ENCODE measurements at regions not wholly inside any gene's neighbourhood (a gene's known extent, or its start where the extent isn't known, plus 50 kb on each side); places are given as distances from the start of the nearest gene placed in this dataset.
"Not testable (repeated sequence)": the region's sequence is repeated elsewhere in the genome, so short reads cannot be mapped to it uniquely, and the experiment has no call there.

DNA sequence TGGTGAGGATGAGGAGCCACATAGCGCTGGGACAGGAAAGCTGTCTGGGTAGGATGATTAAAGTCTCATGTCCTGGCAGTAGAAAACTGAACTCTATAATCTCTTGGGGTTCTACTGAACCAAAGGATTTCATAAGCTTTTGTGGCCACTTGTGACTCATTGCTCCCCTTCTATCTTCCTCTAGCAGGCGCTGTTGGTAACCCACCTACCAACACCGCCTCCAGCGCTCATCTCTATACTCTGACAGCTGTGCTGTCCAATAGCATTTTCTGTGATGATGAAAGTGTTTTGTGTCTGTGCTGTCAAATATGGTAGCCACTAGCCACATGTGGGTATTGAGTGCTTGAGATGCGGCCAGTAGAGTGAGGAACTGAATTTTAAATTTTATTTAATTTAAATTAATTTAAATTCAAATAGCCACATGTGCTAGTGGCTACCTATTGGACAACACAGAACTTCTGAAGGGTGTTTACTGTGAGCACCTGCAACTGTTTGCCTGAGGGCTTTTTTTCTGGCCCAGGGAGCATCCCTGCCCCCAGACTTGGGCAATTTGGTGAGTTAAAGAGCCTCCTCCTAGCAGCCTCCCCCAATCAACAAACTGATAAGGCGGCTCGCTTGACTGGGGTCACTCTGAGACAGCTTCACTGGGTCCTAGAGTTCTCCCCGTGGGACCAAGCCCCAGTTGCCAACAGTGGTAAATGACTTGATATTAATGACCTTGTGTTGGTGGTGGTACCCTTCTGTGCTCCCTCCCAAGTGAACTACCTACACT lies 169.2 kb upstream of the ATP6AP2 start:
- no peak for DNase-seq (ENCODE audit: low read depth)

DNA sequence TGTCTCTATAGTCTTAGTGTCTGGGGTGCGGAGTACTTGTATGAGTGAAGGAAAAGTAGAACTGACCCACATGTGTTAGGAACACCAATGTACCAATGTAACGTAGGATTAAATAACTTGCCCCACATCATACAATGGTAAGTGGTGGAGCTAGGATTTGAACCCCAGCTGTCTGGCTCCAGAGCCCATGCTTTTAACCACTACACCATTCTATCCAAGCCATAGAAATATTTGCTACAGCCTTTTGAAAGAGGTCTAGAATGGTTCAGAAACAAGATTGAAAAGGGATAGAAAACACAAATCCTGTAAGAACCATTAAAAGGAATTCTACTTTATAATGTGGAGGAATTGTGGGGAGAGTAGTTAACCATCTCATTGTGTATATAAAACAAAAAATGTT lies 169.9 kb upstream of the ATP6AP2 start:
- no peak for DNase-seq (ENCODE audit: low read depth)

DNA sequence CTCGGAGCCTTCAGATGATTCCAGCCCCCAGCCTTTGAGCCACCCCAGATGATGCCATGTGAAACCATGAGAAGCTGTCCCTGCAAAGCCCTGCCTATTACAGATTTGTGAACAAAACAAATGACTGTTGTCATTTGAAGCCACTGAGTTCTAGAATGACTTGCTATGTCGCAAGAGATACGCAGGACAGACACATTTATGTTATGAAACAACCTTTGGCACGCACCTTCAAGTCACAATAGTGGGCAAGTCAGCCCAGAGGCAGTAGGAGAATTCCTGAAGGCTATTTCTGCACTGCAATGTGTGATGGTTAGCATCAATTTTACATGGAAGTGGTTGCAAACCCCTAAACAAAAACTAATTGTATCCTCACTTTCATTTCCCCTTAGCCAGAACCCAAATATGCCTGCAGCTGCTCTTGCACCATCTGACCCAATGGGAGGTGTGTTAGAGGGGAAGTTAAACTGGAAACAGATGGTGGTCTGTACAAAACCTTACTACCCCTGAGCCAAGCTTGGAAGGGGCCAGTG lies 174.4 kb upstream of the ATP6AP2 start:
- DNase-seq (ENCODE audit: low read depth) = no peak

DNA sequence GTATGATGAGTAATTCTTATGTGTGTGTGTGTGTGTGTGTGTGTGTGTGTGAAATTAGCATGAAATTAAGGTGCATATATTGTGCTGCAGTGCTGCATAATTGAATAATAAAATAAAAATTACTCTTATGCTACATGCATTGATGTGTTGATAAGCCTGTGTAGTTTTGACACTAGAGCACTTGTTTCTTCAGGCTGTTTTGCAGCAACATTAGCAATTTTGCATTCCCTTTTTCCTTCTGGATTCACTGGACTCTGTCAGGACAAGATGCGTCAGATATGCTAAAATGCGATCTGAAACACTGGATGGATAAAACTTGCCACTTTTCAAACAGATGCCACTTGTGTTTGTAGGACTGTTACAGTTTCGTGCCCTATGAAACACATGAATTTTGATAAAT lies 175.4 kb upstream of the ATP6AP2 start:
- no peak for DNase-seq (ENCODE audit: low read depth)

DNA sequence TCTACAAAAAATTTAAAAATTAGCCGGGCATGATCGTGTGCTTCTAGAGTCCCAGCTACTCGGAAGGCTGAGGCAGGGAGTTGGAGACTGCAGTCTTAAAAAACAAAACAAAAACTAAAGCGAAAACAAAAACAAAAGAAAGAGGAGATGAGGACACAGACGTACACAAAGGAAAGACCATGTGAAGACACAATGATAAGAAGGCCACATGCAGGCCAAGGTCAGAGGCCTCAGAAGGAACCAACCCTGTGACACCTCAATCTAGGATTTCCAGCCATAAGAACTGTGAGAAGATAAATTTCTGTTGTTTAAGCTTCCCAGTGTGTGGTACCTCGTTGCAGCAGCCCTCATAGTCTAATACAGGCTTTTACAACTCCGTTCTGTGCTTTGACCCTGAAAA lies 177.0 kb upstream of the ATP6AP2 start:
- DNase-seq (ENCODE audit: low read depth) = no peak

DNA sequence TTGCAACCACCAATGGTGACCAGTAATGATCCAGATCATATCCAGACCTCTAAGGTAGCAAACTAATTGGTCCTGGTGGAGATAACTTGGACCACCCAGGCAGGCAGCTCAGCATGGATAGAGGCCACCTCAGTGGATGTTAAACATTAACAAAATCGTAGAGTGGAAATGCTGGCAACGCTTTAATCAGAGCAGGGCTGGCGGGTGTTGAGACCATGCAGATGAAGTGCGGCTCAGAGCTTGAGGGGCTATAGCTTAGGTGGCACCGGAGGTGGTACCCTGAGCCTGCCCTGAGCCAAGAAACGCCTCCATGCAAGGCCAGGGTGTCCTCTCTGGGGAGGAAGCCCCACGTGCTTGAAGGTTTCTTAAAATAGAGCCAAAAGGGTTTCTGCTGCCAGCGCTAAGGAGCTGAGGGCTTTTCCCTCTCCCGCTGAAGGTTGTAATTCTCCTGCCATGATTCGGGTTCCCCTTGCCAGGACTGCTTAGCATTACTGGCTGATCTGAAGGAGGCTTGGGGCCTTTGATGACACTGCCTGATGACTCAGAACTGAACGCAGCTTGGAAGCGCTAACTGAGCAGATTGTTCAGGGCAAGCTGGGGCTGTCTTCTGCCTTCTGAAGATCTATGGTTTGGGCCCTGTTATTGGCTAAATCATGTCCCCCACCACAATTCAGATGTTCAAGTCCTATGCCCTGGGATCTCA lies 177.8 kb upstream of the ATP6AP2 start:
- DNase-seq (ENCODE audit: low read depth) = no peak

DNA sequence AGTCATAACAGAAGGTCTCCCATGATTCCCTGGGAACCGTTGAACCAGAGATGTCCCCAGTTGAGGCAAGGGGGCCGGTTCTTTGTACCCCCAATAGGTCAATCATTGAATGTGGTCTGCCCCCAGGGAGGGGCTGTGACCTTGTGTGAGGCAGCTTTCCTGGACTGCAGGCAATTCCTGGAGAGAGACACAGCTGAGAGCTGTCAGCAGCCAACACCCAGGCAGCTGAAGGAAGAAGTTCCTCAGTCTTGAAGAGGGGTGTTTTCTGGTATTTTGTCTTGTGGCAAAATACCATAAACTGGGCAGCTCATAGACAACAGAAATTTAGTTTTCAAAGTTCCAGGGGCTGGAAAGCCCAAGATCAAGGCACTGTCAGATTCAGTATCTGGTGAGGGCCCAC lies 185.7 kb upstream of the ATP6AP2 start:
- DNase-seq (ENCODE audit: low read depth) = no peak

DNA sequence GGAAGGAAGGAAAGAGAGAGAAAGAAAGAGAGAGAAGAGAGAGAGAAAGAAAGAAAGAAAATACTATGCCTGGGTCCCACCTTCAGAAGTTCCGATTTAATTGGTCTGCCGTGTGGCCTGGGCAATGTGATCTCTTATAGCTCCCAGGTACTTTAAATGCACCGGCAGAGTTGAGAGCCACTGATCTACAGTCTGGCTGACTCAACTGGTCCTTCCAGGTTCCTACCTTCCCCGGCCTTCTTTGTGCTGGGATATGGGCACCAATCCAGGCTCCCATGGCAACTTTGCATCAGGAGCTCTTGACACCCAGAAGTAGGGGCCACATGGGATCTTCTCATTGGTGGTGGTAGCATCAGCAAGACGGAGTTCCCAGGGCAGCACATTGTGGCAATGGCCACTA lies 186.5 kb upstream of the ATP6AP2 start:
- no peak for DNase-seq (ENCODE audit: low read depth)

DNA sequence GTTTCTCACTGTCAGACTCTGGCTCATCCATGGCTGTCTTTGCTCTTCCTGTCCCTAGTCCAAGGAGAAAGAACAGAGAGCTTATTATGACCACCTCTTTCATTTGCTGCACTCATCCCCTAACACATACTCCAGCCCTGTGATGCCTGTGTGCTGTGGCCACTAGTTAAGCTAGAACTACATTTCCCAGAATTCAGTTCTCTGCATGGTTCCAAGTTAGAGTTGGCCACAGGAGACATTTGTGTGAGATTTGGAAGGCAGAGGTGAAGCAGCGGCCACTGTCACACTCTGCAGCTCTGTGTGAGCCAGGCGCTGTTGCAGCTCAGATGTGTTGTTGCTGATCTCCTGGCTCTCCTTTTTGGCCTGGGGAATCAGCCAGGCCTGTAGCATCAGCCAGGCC lies 188.2 kb upstream of the ATP6AP2 start:
- DNase-seq (ENCODE audit: low read depth) = no peak

DNA sequence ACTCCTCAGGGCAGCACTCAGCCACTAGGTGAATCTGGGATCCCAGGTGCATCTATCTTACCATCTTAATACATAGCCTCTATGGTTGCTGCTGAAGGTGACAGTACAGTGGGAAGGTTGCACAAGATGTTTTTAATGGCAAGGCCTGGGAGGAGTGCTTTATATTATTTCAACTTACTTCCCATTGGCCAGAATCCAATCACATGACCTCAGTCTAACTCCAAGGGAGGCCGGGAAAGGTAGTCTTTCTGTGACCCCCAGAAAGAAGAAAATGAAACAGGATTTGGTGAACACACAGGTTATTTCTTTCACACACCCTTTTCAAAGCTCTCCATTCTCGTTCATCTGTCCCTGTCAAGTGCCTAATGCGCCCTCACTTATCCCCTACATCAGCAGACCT lies 189.1 kb upstream of the ATP6AP2 start:
- DNase-seq (ENCODE audit: low read depth) = no peak

DNA sequence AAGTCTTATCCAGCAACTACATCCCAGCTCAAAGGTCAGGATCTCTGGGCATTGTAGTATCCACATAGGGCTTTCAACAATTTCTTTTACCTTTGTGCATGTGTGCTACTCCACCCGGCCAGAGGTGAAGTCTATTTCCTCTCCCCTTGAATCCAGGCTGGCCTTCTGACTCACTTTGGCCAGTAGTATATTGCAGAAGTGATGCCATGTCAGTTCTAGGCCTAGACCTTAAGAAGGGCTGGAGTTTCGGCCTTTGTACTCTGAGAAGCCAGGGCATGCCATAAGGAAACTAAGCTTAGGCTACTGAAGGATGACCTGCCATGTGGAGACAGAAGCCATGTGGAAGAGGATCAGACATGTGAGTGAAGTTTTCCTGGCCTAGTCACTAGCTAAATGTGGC lies 191.2 kb upstream of the ATP6AP2 start:
- no peak for DNase-seq (ENCODE audit: low read depth)

DNA sequence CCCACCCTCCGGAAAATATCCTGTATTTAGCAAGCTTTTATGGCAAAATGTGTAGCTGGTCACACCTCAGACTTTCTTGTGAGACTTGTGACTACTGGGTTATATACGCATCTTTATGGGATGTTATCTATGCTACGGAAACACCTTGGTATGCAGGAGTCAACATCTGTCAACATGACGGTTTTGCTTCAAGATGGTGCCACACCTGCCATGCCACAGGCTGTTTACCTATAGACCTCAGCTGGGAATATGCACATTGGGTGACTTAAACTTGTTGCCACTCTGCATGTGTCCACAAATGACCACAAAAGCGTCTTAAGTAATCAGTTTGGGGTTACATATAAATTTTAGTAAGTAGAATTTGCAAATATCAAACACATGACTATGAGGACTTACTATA lies 192.3 kb upstream of the ATP6AP2 start:
- no peak for DNase-seq (ENCODE audit: low read depth)

DNA sequence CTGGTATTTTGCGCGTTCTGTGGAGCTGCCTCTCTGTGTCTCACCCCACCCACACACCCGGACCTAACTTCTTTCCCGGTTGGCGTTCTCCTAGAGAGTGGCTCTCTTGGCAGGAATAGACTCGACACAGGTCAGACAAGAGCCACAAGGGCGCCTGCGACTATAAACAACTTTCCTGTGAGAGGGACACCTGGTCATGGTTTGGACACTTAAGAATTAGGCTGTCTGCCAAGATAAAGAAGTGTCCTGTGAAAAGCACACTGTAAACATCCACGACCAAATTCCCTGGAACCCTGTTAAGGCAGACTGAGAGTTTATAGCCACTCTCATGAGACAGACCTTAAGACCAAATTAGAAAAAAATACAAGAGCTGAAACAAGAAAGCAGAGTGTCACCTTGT lies 192.9 kb upstream of the ATP6AP2 start:
- not testable (repeated sequence) for DNase-seq (ENCODE audit: low read depth)

DNA sequence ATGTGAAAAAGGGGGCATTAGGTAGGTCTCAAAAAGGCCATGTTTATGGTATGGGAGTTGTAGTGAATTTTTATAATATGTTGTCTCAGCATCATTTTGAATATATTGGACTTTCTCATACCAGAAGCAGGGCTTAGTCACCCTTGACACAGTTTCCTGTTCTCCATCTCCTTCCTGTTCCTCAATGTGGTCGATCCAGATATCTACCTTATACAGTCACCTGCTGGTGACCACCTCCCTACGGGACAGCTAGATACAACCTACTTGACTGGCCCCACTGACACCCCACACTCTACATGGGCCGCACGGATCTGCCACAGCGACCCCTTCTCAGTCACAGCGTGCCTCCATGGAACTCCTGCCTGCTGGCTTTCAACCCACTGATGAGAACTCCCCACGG lies 193.5 kb upstream of the ATP6AP2 start:
- DNase-seq (ENCODE audit: low read depth) = not testable (repeated sequence)

DNA sequence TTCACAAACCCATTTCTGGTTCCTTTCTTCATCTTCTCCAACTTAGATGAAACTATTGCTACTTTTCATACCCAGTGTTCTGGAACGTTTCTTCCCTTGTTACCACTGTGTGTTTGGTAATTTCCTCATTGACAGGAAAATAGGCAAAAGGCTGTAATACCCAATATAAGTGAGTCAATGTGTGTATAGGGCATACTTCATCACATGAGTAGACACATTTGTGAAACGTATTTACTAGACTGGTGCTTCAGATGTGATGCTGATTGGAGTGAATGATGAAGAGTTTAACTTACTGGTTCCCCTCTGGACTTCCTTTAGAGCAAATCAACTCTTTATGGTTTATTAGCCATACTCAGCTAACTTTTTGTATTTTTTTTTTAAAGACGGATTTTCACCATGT lies 195.1 kb upstream of the ATP6AP2 start:
- no peak for DNase-seq (ENCODE audit: low read depth)

DNA sequence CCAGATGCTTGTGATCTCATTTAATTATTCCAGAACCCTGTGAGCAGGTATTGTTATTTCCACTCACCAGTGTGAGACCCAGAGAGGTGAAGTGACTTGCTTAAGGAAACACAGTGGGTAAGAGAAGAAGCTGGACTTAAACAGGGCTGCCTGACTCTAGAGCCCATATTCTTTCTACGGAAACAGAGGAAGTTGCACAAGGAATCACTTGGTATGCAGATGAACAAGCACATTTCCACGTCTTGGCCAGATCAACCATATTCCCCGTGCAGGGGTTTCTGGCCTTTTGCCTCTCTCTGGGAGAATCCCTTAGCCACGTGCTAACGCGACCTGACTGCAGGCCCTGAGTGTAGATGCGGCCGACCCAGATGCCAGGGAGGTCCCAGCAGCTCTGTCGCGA lies 195.5 kb upstream of the ATP6AP2 start:
- no peak for DNase-seq (ENCODE audit: low read depth)

DNA sequence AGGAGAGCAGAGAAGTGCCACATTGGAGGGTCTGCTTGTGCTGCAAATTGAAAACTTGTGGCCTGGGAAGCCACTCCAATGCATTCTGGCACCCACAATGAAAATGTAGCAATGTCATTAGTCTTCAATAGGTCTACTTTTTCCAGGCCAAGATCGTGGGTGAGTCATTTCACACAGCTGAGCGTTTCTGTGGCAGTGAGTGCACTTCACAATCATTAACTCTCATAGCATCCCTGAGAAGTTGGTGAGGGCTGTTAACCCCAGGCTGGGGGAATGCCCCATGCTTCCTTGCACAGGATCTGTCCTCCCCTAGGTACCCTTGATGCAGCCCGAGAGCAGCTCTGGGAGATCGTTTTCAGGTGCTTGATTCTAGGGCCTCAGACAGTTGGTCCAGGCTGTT lies 196.8 kb upstream of the ATP6AP2 start:
- no peak for DNase-seq (ENCODE audit: low read depth)

DNA sequence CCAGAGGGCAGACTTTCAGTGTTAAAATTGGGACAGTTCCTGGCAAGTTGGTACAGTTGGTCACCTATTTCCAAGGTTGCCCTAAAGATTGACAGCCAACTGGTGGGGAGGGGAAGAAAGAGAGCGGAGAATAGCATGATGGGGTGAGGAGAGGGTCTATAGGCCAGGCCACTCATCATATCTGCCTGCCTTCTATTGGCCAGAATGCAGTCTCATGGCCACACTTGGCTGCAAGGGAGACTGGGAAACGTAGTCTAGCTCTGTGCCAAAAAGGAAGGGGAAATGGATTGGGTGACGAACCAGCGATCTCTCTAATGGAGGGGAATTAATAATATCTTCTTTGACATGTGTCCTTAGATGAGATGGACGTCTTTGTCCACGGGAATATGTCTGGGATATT lies 197.4 kb upstream of the ATP6AP2 start:
- DNase-seq (ENCODE audit: low read depth) = no peak

DNA sequence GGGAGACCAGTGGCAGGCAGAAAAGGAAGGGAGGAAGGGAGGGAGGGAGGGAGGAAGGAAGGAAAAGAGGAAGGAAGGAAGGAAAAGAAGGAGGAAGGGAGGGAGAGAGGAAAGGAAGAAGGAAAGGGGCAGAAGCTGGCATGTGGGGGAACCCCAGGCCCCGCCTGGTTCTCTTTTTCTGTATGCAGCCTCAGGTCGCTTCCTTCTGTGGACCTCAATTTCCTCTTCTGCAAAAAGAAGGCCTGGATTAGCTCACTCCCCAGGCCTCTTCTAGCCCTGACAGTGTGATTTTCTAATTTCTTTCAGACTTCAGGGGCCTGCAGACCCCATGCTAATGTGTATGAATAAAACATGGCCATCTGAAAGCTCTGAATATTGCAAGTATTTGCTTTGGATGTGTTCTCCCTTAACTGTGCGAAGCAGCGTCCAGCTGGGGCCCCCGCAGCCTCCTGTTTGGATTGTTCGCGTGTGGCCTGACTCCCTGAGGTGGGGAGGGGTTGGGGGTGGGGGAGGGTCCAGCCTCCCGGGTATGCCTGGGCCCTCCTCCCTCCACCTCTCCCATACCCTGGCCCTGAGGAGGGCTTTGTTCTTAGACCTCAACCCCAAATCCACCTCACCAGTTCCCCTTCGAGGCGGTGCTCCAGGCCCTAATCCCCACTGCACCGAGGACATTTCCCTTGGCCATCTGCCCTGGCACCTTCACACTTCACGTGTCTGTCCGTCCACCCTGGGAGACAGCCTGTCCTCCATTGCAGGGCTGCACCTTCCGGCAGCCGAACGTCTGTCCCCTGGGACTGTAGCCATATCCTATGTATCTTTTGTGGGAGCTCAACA lies 199.9 kb upstream of the ATP6AP2 start:
- DNase-seq (ENCODE audit: low read depth) = no peak

DNA sequence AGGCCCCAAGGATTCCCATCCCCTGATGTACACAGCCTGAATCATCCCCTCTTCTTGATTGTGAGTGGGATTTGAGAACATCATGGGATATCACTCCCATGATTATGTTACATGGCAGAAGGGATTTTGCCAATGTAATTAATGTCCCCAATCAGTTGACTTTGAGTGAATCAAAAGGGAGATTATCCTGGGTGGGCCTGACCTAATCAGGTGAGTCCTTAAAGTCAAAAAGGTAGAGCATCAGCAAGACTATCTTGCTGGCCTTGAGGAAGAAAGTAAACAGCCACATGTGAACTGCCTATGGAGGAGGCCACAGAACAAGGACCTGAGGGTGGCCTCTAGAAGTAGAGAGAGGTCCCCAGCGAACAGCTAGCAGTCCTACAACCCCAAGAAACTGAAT lies 203.1 kb upstream of the ATP6AP2 start:
- no peak for DNase-seq (ENCODE audit: low read depth)

DNA sequence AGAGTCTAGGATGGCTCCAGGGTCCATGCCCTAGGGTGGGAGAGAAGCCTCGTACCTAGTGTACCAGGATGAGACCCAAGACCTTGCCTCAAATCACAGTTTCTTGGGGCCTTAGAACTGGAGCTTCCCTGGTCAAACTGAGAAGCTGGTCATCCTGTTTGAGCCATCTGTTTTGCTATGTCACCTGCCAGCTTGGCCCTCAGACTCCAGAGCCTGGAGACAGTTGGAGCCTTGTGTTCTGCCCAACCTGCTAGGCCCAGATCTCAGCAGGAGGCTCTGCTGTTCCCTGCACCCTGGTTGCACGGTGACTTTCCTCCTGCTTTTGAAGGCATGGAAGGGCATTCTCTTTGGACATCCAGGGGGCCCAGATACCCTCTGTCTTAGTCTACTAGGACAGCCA lies 206.3 kb upstream of the ATP6AP2 start:
- no peak for DNase-seq (ENCODE audit: low read depth)

DNA sequence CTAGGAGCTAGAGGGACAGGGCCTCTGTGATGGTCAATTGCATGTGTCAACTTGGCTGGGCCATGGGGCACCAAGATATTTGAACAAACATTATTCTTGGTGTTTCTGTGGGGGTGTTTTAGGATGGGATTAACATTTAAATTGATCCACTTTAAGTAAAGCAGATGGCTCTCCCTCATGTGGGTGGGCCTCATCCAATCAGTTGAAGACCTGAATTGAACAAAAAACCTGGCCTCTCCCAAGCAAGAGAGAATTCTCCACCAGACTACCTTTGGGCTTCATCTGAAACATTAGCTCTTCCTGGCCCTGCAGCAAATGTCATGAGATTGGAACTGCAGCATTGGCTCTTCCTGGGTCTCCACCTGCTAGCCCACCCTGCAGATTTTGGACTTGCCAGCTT lies 207.1 kb upstream of the ATP6AP2 start:
- no peak for DNase-seq (ENCODE audit: low read depth)

DNA sequence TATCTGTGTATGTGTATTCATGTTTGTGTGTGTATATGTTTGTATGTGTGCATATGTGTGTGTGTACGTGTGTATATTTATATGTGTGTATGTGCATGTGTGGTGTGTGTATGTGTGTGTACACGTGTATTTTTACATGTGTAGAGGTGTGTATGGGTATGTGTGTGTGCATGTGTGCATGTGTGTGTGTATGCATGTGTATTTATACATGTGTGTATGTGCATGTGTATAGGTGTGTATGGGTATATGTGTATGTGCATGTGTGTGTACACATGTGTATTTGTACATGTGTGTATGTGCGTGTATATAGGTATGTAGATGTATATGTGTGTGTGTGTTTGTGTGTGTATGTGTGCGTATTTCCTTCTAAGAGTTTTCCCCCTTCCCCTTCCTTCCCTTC lies 207.7 kb upstream of the ATP6AP2 start:
- DNase-seq (ENCODE audit: low read depth) = no peak

Measured in CMK (cell line).